GM23248 (cell line): ENCODE measurements at regions not wholly inside any gene's neighbourhood (a gene's known extent, or its start where the extent isn't known, plus 50 kb on each side); places are given as distances from the start of the nearest gene placed in this dataset.

Experiments used
- EZH2 ChIP-seq: fragments of 200-600 bp; sonication (generic); IDR thresholded peaks from 2 replicates; pipeline ENCODE4 v1.6.1; 2018; ENCODE audit warnings: antibody characterized with exemption, mild to moderate bottlenecking; ENCODE audit not compliant: insufficient read depth, poor library complexity, severe bottlenecking
- EZH2phosphoT487 ChIP-seq: fragments of 200-600 bp; sonication (generic); IDR thresholded peaks from 2 replicates; pipeline ENCODE4 v1.6.1; 2018; ENCODE audit warnings: antibody characterized with exemption, moderate library complexity, mild to moderate bottlenecking, low read depth; ENCODE audit not compliant: insufficient read depth

- TF ChIP-seq EZH2 (no peak), EZH2phosphoT487 (no peak)
These were observed 195.1 kb downstream of the PTPRC start for GRCh38 chr1:198833706-198834503.
